ENCODE measurements at regions not wholly inside any gene's neighbourhood (a gene's known extent, or its start where the extent isn't known, plus 50 kb on each side); places are given as distances from the start of the nearest gene placed in this dataset.

DNA sequence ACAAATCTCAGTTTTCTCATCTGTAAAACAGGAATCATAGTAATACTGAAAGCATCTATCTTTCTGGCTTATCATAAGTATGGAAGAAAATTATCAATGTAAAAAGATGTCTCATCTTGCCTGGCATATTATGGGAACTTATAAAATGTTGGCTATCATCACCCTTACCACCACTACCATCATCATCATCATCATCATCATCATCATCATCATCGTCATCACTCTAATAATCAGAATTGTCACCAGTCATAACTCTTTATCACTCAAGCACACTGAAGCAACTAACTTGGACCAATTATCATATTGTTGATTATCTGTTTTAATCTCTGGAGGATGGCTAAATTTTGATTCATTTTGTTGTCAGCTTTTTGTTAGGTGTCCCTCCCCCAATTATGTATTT lies 825.4 kb downstream of the SORCS3 start:
- 0 to 83% (median 50%) methylated on average over 1 of the region's 1 CpG; no CpG with 5 or more reads in 4 of the 10 experiments for WGBS, 10 experiments
- ATAC-seq (replicated peaks in 6 of 8) = no peak
- H3K4me3 ChIP-seq = no peak overlapping the region
- H3K4me1 ChIP-seq (replicated peaks in 1 of 2) = no peaks in the 10 kb centered on the region
- in situ Hi-C loops (cut with MboI; ENCODE audit: low pct_unique_long_range_greater_than_20kb in 2 of 9, low sequenced_read_pairs in 9 of 9, unreplicated experiment in 9 of 9) = no loop called here
- H3K27ac ChIP-seq = no peak overlapping the region

DNA sequence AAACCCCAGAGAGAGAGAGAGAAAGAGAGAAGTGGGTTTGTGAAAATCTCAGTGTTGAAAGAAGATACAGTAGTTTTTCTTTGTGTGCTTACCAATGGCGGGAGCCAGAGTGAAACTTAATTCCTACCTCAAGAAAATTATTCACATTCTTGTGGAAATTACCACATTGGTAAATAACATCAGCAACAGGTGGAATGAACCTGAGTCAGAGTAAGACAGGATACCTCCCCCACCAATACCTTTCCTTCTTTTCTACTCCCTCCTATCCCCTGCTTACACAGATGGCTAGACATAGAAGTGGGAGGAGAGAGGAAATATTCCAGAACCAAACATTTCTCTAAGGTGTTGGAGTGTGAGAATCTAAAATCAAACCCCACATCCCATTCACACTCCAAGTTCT lies 793.9 kb downstream of the SORCS3 start:
- H3K4me1 ChIP-seq (replicated peaks in 1 of 2) = no peaks in the 10 kb centered on the region
- H3K4me3 ChIP-seq = no peak overlapping the region
- 0 to 90% (median 54%) methylated on average over 1 of the region's 1 CpG; no CpG with 5 or more reads in 2 of the 10 experiments for WGBS, 10 experiments
- in situ Hi-C loops (cut with MboI; ENCODE audit: low pct_unique_long_range_greater_than_20kb in 2 of 9, low sequenced_read_pairs in 9 of 9, unreplicated experiment in 9 of 9) = no loop called here
- no peak for ATAC-seq (replicated peaks in 6 of 8)
- no peak overlapping the region for H3K27ac ChIP-seq

DNA sequence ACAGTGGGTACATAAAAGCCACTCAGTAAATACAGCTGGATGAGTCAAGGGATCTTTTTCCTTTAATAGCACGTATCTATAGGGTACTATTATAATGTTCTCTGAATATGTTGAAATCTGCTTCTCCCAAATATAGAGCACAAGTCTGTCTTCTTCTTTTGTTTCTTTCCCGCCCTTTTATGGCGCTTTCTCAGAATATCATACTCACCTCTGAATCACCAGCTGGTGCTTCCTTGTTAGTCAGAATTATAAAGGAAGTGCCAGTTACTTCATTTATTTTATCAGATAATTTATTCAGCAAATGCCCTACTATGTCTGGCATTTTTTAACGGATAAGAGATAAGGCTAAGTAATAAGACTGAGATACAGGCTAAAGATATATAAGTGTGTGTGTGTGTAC lies 772.9 kb downstream of the SORCS3 start:
- H3K4me1 ChIP-seq (replicated peaks in 1 of 2) = no peaks in the 10 kb centered on the region
- in situ Hi-C loops (cut with MboI; ENCODE audit: low pct_unique_long_range_greater_than_20kb in 2 of 9, low sequenced_read_pairs in 9 of 9, unreplicated experiment in 9 of 9) = no loop called here
- WGBS, 10 experiments = 13 to 100% (median 84%) methylated on average over 1 to 4 of the region's 4 CpGs
- H3K27ac ChIP-seq = no peak overlapping the region
- ATAC-seq (replicated peaks in 6 of 8) = no peak
- no peak overlapping the region for H3K4me3 ChIP-seq

DNA sequence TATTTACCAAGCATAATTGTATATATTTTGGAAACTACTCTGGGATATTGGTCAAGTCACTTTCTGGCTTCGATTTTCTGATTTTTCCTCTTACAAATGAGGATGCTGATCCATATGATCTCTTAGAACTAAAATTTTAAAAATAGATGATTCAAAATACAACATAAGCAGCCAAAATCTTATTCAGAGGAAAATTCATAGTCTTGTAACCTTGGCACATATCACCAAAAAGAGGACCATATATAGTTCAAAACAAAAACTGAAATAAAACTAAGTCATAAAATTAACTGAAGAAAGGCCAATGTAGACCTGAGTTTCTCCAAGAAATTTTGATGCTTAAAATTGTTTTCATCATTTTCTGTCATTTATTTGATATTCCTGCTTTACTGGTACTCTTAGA lies 768.3 kb downstream of the SORCS3 start:
- in situ Hi-C loops (cut with MboI; ENCODE audit: low pct_unique_long_range_greater_than_20kb in 2 of 9, low sequenced_read_pairs in 9 of 9, unreplicated experiment in 9 of 9) = no loop called here
- ATAC-seq (replicated peaks in 6 of 8) = no peak
- no peak overlapping the region for H3K27ac ChIP-seq

DNA sequence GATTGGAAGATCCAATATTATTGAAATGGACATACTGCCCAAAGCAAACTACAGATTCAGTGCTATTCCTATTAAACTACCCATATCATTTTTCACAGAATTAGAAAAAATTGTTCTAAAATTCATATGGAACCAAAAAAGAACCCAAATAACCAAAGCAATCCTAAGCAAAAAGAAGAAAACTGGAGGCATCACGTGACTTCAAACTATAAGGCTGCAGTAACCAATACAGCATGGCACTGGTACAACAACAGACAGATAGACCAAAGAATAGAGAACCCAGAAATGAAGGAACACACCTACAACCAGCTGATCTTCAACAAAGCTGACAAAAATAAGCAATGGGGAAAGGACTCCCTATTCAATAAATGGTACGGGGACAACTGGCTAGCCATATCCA lies 765.4 kb downstream of the SORCS3 start:
- H3K27ac ChIP-seq = no peak overlapping the region
- H3K4me1 ChIP-seq (replicated peaks in 1 of 2) = no peaks in the 10 kb centered on the region
- in situ Hi-C loops (cut with MboI; ENCODE audit: low pct_unique_long_range_greater_than_20kb in 2 of 9, low sequenced_read_pairs in 9 of 9, unreplicated experiment in 9 of 9) = no loop called here
- no peak for ATAC-seq (replicated peaks in 6 of 8)
- no peak overlapping the region for H3K4me3 ChIP-seq
- WGBS, 10 experiments = 0 to 100% (median 74%) methylated on average over 1 to 2 of the region's 2 CpGs

More for the DNA sequence above, 768.3 kb downstream of the SORCS3 start:
- no peak overlapping the region for H3K4me3 ChIP-seq
- 0 to 80% (median 50%) methylated on average over 1 of the region's 1 CpG; no CpG with 5 or more reads in 1 of the 10 experiments for WGBS, 10 experiments
- no peaks in the 10 kb centered on the region for H3K4me1 ChIP-seq (replicated peaks in 1 of 2)

DNA sequence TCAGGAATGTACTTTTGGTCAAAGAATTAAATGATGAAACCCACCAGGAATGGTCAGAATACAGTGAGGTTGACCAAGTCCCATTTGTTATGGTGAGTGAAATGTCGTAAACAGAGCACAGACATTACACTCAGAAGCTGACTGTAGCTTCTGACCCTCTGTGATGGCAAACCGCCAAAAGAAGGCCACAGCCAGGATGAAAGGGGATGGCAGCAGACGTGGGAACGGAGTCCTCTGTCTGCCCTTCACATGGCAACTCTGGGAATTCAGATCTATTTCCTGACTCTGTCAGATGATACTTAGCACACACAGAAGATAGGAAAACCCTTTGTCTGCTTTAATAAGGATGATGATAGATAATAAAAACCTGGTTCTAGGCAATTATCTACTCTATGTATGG lies 757.1 kb downstream of the SORCS3 start:
- in situ Hi-C loops (cut with MboI; ENCODE audit: low pct_unique_long_range_greater_than_20kb in 2 of 9, low sequenced_read_pairs in 9 of 9, unreplicated experiment in 9 of 9) = no loop called here
- peak in 4 of 8 experiments; percentile 30 to 97 (median 81) for ATAC-seq (replicated peaks in 6 of 8)
- WGBS, 10 experiments = 0 to 86% (median 56%) methylated on average over 1 to 3 of the region's 4 CpGs; no CpG with 5 or more reads in 6 of the 10 experiments
- Histone ChIP-seq H3K4me1 (replicated peaks in 1 of 2) (peaks cover 0 to 4% of the 10 kb centered on the region in 2 donors), H3K27ac (no peak overlapping the region), H3K4me3 (no peak overlapping the region)

DNA sequence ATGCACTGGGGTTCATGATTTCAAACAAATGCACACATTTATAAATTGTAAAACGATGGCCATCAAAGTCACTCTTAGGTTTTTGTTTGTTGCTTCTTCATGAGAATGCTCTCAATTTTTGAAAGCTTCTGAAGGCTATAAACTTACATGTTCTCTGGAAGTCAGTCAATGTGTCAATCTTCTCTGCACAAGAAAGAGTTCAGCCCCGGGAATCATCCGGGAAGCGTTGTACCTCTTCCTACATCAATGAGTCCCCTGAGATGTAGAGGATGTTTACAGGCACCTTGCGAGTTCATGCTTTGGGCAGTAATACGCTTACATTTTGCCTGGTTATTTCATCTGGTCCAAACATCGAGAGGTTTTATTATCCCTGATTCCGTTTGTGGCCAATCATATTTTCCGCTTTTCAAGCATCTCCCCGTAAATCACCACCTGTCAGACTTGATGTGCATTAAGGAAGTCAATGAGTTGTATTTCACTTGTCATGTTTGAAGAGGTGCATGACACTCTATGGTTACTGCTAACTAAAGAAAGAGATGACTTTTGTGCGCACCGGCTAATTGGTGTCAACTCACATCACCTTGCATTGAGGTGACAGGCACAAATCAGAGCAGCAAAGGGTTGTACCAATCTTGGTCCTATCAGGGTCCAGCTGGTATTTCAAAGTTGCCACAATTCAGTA lies 750.7 kb downstream of the SORCS3 start:
- ATAC-seq (replicated peaks in 6 of 8) = no peak
- H3K4me1 ChIP-seq (replicated peaks in 1 of 2) = no peaks in the 10 kb centered on the region
- H3K27ac ChIP-seq = no peak overlapping the region
- in situ Hi-C loops (cut with MboI; ENCODE audit: low pct_unique_long_range_greater_than_20kb in 2 of 9, low sequenced_read_pairs in 9 of 9, unreplicated experiment in 9 of 9) = no loop called here
- 22 to 100% (median 92%) methylated on average over 2 to 12 of the region's 12 CpGs for WGBS, 10 experiments
- H3K4me3 ChIP-seq = no peak overlapping the region

DNA sequence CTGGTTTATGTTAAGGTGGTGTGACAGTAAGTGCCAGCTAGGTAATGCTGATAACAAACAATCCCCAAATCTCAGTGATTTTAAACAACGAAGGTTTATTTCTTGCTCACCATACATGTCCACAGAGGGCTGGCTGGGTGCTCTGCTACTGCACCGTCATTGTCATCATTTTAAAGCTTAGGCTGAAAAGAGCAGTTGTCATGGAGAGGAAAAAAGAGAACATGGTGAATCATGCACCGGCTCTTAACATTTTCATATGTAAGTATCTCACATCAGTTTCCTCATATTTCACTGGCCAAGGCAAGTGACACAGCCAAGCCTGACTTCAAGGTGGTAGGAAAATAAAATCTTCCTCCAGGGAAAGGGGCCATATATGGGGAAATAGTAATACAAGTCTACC lies 746.9 kb downstream of the SORCS3 start:
- Histone ChIP-seq H3K4me3 (no peak overlapping the region), H3K4me1 (replicated peaks in 1 of 2) (peaks cover 4 to 11% of the 10 kb centered on the region in 2 donors), H3K27ac (no peak overlapping the region)
- ATAC-seq (replicated peaks in 6 of 8) = peak in 5 of 8 experiments; percentile 23 to 84 (median 43)
- in situ Hi-C loops (cut with MboI; ENCODE audit: low pct_unique_long_range_greater_than_20kb in 2 of 9, low sequenced_read_pairs in 9 of 9, unreplicated experiment in 9 of 9) = no loop called here
- 0 to 92% (median 78%) methylated on average over 1 to 3 of the region's 3 CpGs; no CpG with 5 or more reads in 2 of the 10 experiments for WGBS, 10 experiments

DNA sequence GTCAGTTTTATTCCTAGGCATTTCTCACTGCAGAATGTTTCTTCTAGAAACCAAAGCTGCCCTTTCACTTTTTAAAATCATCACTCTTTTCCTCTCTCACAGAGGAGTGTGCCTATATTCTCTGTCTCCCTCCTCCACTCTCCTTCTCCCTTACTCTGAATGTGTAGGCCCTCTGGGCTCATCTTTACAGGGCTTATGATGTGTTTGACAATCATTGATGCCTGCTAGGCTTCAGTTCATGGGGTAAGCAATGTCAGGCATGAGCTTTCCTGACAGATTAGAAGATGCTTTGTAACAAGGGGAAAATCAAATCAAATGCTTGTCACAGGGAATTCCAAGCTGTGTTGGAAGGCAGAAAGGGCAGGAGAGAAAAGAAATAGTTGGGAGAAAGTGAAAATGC lies 742.9 kb downstream of the SORCS3 start:
- peaks cover 4 to 11% of the 10 kb centered on the region in 2 donors for H3K4me1 ChIP-seq (replicated peaks in 1 of 2)
- peak in 5 of 8 experiments; percentile 32 to 63 (median 35) for ATAC-seq (replicated peaks in 6 of 8)
- H3K27ac ChIP-seq = no peak overlapping the region
- no peak overlapping the region for H3K4me3 ChIP-seq
- in situ Hi-C loops (cut with MboI; ENCODE audit: low pct_unique_long_range_greater_than_20kb in 2 of 9, low sequenced_read_pairs in 9 of 9, unreplicated experiment in 9 of 9) = no loop called here

DNA sequence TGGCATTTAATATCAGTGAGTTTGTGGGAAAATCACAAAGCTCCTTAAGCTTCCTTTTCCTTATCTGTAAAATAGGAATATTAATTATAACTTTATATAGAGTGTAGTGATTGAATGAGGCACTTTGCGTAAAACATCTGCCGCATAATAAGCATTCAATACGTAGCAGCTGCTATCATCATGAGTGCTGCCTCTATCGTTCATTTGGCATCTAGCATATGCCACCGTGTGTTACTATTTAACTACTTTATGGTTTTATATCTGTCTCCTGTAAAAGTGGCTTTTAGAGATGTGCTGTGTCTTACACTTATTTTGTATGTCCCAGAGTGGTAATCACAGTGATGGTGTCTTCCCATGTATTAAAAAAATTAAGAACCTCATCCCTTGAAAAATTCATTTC lies 729.6 kb downstream of the SORCS3 start:
- 41 to 100% (median 87%) methylated on average over 1 to 5 of the region's 5 CpGs; no CpG with 5 or more reads in 3 of the 10 experiments for WGBS, 10 experiments
- H3K4me1 ChIP-seq (replicated peaks in 1 of 2) = no peaks in the 10 kb centered on the region
- in situ Hi-C loops (cut with MboI; ENCODE audit: low pct_unique_long_range_greater_than_20kb in 2 of 9, low sequenced_read_pairs in 9 of 9, unreplicated experiment in 9 of 9) = no loop called here

DNA sequence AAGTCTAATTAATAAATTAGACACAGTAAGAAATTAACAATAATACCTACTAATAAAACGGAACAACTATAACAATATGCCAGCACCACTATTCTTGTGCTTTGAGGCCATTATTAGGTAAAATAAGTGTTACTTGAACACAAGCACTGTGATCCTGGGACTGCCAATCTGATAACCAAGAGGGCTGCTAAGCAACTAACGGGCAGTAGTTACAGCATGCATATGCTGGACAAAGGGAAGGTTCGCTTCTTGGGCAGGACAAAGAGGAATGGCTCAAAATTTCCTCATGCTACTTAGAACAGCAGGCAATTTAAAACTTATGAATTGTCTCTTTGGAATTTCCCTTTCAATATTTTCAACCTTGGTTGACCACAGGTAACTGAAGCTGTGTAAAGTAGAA lies 718.6 kb downstream of the SORCS3 start:
- no peaks in the 10 kb centered on the region for H3K4me1 ChIP-seq (replicated peaks in 1 of 2)
- ATAC-seq (replicated peaks in 6 of 8) = peak in 1 of 8 experiments; percentile 67
- in situ Hi-C loops (cut with MboI; ENCODE audit: low pct_unique_long_range_greater_than_20kb in 2 of 9, low sequenced_read_pairs in 9 of 9, unreplicated experiment in 9 of 9) = no loop called here
- H3K27ac ChIP-seq = no peak overlapping the region
- no peak overlapping the region for H3K4me3 ChIP-seq
- 0 to 100% (median 55%) methylated on average over 1 to 3 of the region's 3 CpGs; no CpG with 5 or more reads in 2 of the 10 experiments for WGBS, 10 experiments

More for the DNA sequence above, 729.6 kb downstream of the SORCS3 start:
- no peak for ATAC-seq (replicated peaks in 6 of 8)
- H3K4me3 ChIP-seq = no peak overlapping the region
- no peak overlapping the region for H3K27ac ChIP-seq

DNA sequence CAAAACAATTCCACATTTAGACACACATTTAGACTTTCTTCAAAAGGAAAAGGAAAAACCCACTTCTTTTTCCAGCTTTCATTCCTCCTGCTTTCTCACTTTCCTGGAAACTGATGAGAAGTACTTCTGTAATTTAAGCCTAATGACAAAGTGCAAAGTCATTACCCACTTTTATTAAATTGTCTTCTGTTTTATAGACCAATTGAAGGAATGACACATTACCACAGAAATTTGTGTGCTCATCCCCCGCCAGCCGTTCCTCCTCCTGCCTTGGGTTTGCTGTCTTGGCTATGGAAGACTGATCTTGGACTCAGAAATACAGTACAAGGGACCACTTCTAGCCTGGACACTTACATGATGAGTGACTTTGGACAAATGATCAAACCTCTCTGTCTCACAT lies 717.8 kb downstream of the SORCS3 start:
- no peak overlapping the region for H3K27ac ChIP-seq
- H3K4me3 ChIP-seq = no peak overlapping the region
- peak in 1 of 8 experiments; percentile 18 for ATAC-seq (replicated peaks in 6 of 8)
- no peaks in the 10 kb centered on the region for H3K4me1 ChIP-seq (replicated peaks in 1 of 2)
- in situ Hi-C loops (cut with MboI; ENCODE audit: low pct_unique_long_range_greater_than_20kb in 2 of 9, low sequenced_read_pairs in 9 of 9, unreplicated experiment in 9 of 9) = no loop called here
- 14 to 100% (median 87%) methylated on average over 1 to 2 of the region's 2 CpGs; no CpG with 5 or more reads in 4 of the 10 experiments for WGBS, 10 experiments

DNA sequence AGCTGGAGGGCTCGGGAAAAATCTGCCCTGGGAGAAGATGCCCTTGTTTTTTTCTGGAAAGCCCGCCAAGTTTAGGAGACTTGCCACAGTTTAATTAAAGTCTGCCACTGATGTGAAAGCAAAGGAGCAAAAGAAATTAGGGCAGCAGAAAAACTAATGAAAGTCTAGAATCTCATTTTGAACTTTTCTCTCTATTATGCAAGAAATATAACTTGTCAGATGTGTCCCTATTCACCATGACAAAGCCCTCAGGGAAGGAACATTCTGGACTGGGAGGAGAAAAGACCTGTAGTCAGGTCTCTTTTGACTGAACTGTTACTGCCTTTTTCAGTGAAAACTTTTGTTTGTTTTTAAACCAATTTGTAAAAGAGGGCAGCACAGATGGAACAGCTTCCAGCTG lies 715.5 kb downstream of the SORCS3 start:
- peak in 1 of 8 experiments; percentile 47 for ATAC-seq (replicated peaks in 6 of 8)
- 28 to 100% (median 71%) methylated on average over 1 to 2 of the region's 2 CpGs; no CpG with 5 or more reads in 4 of the 10 experiments for WGBS, 10 experiments

DNA sequence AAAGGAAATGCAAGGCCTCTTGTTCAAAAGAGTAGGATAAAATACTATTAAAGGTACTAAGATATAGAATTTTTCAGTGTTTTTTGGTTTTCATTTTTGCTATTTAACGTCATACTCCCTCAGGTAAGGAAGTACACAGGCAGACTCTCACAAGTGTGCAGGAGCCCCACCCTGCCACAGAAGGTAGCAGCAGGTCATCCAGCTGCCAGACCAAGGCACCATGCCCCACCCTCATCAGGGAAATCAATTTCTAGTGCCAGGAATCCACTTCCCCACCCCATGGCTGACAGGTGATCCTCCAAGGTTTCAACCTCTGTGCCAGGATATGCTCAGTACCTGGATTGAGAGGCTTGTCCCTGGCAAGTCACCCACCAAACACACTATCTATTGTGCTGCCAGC lies 712.9 kb downstream of the SORCS3 start:
- in situ Hi-C loops (cut with MboI; ENCODE audit: low pct_unique_long_range_greater_than_20kb in 2 of 9, low sequenced_read_pairs in 9 of 9, unreplicated experiment in 9 of 9) = no loop called here
- Histone ChIP-seq H3K27ac (no peak overlapping the region), H3K4me1 (replicated peaks in 1 of 2) (no peaks in the 10 kb centered on the region), H3K4me3 (no peak overlapping the region)
- no peak for ATAC-seq (replicated peaks in 6 of 8)
- 43 to 100% (median 88%) methylated on average over 1 of the region's 1 CpG; no CpG with 5 or more reads in 7 of the 10 experiments for WGBS, 10 experiments

More for the DNA sequence above, 715.5 kb downstream of the SORCS3 start:
- Histone ChIP-seq H3K4me1 (replicated peaks in 1 of 2) (no peaks in the 10 kb centered on the region), H3K4me3 (no peak overlapping the region), H3K27ac (no peak overlapping the region)
- in situ Hi-C loops (cut with MboI; ENCODE audit: low pct_unique_long_range_greater_than_20kb in 2 of 9, low sequenced_read_pairs in 9 of 9, unreplicated experiment in 9 of 9) = no loop called here
